ENCODE measurements at regions not wholly inside any gene's neighbourhood (a gene's known extent, or its start where the extent isn't known, plus 50 kb on each side); places are given as distances from the start of the nearest gene placed in this dataset.
"Not testable (repeated sequence)": the region's sequence is repeated elsewhere in the genome, so short reads cannot be mapped to it uniquely, and the experiment has no call there.

GRCh38 chr7:96792115-96792514, 82.5 kb upstream of the SEM1 start:
- H3K9me3 ChIP-seq (replicated peaks; ENCODE audit: low read length), result no peaks in the 10 kb centered on the region
- no peak overlapping the region for H3K9ac ChIP-seq (ENCODE audit: low read depth, low read length)
- H3K36me3 ChIP-seq (ENCODE audit: insufficient read depth, low read length), result no peaks in the 10 kb centered on the region
- no peak overlapping the region for H3K4me3 ChIP-seq (ENCODE audit: low read length)
- no peaks in the 10 kb centered on the region for H3K4me1 ChIP-seq (ENCODE audit: control insufficient read depth, insufficient read depth, low read length)
- no peak overlapping the region for H3K4me2 ChIP-seq (ENCODE audit: low read length)
- H3K27me3 ChIP-seq (ENCODE audit: control insufficient read depth, insufficient read depth, low read length), result no peaks in the 10 kb centered on the region

GRCh38 chr7:96794063-96794462, 84.4 kb upstream of the SEM1 start:
- Histone ChIP-seq H3K4me3 (ENCODE audit: low read length) (no peak overlapping the region), H3K4me1 (ENCODE audit: control insufficient read depth, insufficient read depth, low read length) (no peaks in the 10 kb centered on the region), H3K9me3 (replicated peaks; ENCODE audit: low read length) (no peaks in the 10 kb centered on the region), H3K27me3 (ENCODE audit: control insufficient read depth, insufficient read depth, low read length) (no peaks in the 10 kb centered on the region), H3K4me2 (ENCODE audit: low read length) (no peak overlapping the region), H3K9ac (ENCODE audit: low read depth, low read length) (no peak overlapping the region), H3K36me3 (ENCODE audit: insufficient read depth, low read length) (no peaks in the 10 kb centered on the region)

GRCh38 chr7:96800122-96800521, 90.5 kb upstream of the SEM1 start:
- no peak overlapping the region for H3K9ac ChIP-seq (ENCODE audit: low read depth, low read length)
- H3K36me3 ChIP-seq (ENCODE audit: insufficient read depth, low read length), result no peaks in the 10 kb centered on the region
- H3K4me1 ChIP-seq (ENCODE audit: control insufficient read depth, insufficient read depth, low read length), result no peaks in the 10 kb centered on the region
- H3K27me3 ChIP-seq (ENCODE audit: control insufficient read depth, insufficient read depth, low read length), result no peaks in the 10 kb centered on the region
- no peak overlapping the region for H3K4me3 ChIP-seq (ENCODE audit: low read length)
- no peaks in the 10 kb centered on the region for H3K9me3 ChIP-seq (replicated peaks; ENCODE audit: low read length)
- H3K4me2 ChIP-seq (ENCODE audit: low read length), result no peak overlapping the region

- no peaks in the 10 kb centered on the region for H3K27me3 ChIP-seq (ENCODE audit: control insufficient read depth, insufficient read depth, low read length)
- H3K4me1 ChIP-seq (ENCODE audit: control insufficient read depth, insufficient read depth, low read length), result no peaks in the 10 kb centered on the region
- no peak overlapping the region for H3K4me2 ChIP-seq (ENCODE audit: low read length)
- H3K9me3 ChIP-seq (replicated peaks; ENCODE audit: low read length), result no peaks in the 10 kb centered on the region
- no peaks in the 10 kb centered on the region for H3K36me3 ChIP-seq (ENCODE audit: insufficient read depth, low read length)
- H3K4me3 ChIP-seq (ENCODE audit: low read length), result no peak overlapping the region
- no peak overlapping the region for H3K9ac ChIP-seq (ENCODE audit: low read depth, low read length)
These were observed 91.2 kb upstream of the SEM1 start for GRCh38 chr7:96800824-96801223.

- no peak overlapping the region for H3K4me2 ChIP-seq (ENCODE audit: low read length)
- no peaks in the 10 kb centered on the region for H3K36me3 ChIP-seq (ENCODE audit: insufficient read depth, low read length)
- H3K9ac ChIP-seq (ENCODE audit: low read depth, low read length), result no peak overlapping the region
- H3K4me1 ChIP-seq (ENCODE audit: control insufficient read depth, insufficient read depth, low read length), result no peaks in the 10 kb centered on the region
- no peak overlapping the region for H3K4me3 ChIP-seq (ENCODE audit: low read length)
- H3K9me3 ChIP-seq (replicated peaks; ENCODE audit: low read length), result no peaks in the 10 kb centered on the region
- H3K27me3 ChIP-seq (ENCODE audit: control insufficient read depth, insufficient read depth, low read length), result no peaks in the 10 kb centered on the region
These were observed 109.6 kb upstream of the SEM1 start for GRCh38 chr7:96819111-96819700.

- not testable (repeated sequence) for H3K4me1 ChIP-seq (ENCODE audit: control insufficient read depth, insufficient read depth, low read length); H3K9me3 ChIP-seq (replicated peaks; ENCODE audit: low read length); H3K4me3 ChIP-seq (ENCODE audit: low read length); H3K36me3 ChIP-seq (ENCODE audit: insufficient read depth, low read length); H3K27me3 ChIP-seq (ENCODE audit: control insufficient read depth, insufficient read depth, low read length); H3K4me2 ChIP-seq (ENCODE audit: low read length); H3K9ac ChIP-seq (ENCODE audit: low read depth, low read length)
These were observed 111.5 kb upstream of the SEM1 start for GRCh38 chr7:96821131-96821530.

- Histone ChIP-seq H3K4me1 (ENCODE audit: control insufficient read depth, insufficient read depth, low read length) (no peaks in the 10 kb centered on the region), H3K4me3 (ENCODE audit: low read length) (no peak overlapping the region), H3K27me3 (ENCODE audit: control insufficient read depth, insufficient read depth, low read length) (no peaks in the 10 kb centered on the region), H3K4me2 (ENCODE audit: low read length) (no peak overlapping the region), H3K9me3 (replicated peaks; ENCODE audit: low read length) (no peaks in the 10 kb centered on the region), H3K36me3 (ENCODE audit: insufficient read depth, low read length) (no peaks in the 10 kb centered on the region), H3K9ac (ENCODE audit: low read depth, low read length) (no peak overlapping the region)
These were observed 113.2 kb upstream of the SEM1 start for GRCh38 chr7:96822824-96823223.

- no peak overlapping the region for H3K9ac ChIP-seq (ENCODE audit: low read depth, low read length)
- no peaks in the 10 kb centered on the region for H3K27me3 ChIP-seq (ENCODE audit: control insufficient read depth, insufficient read depth, low read length)
- H3K4me1 ChIP-seq (ENCODE audit: control insufficient read depth, insufficient read depth, low read length), result no peaks in the 10 kb centered on the region
- H3K36me3 ChIP-seq (ENCODE audit: insufficient read depth, low read length), result no peaks in the 10 kb centered on the region
- H3K9me3 ChIP-seq (replicated peaks; ENCODE audit: low read length), result no peaks in the 10 kb centered on the region
- no peak overlapping the region for H3K4me3 ChIP-seq (ENCODE audit: low read length)
- no peak overlapping the region for H3K4me2 ChIP-seq (ENCODE audit: low read length)
These were observed 113.6 kb upstream of the SEM1 start for GRCh38 chr7:96823274-96823673.

DNA sequence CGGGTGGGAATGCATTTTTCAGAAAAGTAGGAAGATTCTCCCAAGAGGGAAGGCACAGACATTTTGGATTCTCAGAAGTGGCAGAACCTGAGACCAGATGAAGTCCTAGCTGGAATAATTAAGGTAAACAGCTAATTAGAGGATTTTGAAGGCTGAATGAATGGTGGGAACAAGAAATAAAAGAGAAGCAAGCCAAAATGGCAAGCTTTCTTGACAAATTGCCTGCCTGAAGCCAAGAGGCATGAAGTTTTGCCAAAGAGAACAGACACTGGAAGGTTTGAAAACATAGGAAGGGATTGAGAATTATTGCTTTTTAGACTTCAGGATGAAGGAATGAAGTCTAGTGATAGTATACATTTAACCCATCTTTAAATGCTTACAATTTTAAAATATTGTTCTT, 115.0 kb upstream of the SEM1 start:
- no peaks in the 10 kb centered on the region for H3K27me3 ChIP-seq (ENCODE audit: control insufficient read depth, insufficient read depth, low read length)
- H3K9me3 ChIP-seq (replicated peaks; ENCODE audit: low read length), result no peaks in the 10 kb centered on the region
- H3K4me3 ChIP-seq (ENCODE audit: low read length), result no peak overlapping the region
- no peaks in the 10 kb centered on the region for H3K4me1 ChIP-seq (ENCODE audit: control insufficient read depth, insufficient read depth, low read length)
- no peak overlapping the region for H3K4me2 ChIP-seq (ENCODE audit: low read length)
- no peak overlapping the region for H3K9ac ChIP-seq (ENCODE audit: low read depth, low read length)
- H3K36me3 ChIP-seq (ENCODE audit: insufficient read depth, low read length), result no peaks in the 10 kb centered on the region

DNA sequence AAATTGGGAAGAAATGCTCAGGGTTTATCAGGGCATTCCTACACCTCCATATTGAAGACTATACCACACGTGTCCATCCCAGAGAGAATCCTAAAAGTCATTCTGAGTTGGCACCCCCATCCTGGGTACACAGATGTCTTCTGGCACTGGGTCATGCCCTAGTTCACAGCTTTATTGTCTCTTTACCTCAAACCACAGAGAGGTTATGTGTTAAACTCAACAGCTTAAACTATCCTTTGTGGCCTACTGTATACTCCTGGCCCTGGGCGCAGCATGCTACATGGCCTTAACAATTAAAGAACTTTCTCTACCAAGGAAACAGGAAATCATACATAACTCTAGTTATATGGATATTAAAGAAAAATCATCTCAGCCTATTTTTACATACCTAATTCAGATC, 115.6 kb upstream of the SEM1 start:
- no peak overlapping the region for H3K4me2 ChIP-seq (ENCODE audit: low read length)

GRCh38 chr7:96826089-96826488, 116.4 kb upstream of the SEM1 start:
- no peak overlapping the region for H3K9ac ChIP-seq (ENCODE audit: low read depth, low read length)
- no peak overlapping the region for H3K4me2 ChIP-seq (ENCODE audit: low read length)
- H3K4me3 ChIP-seq (ENCODE audit: low read length), result no peak overlapping the region
- H3K9me3 ChIP-seq (replicated peaks; ENCODE audit: low read length), result no peaks in the 10 kb centered on the region
- H3K36me3 ChIP-seq (ENCODE audit: insufficient read depth, low read length), result no peaks in the 10 kb centered on the region
- no peaks in the 10 kb centered on the region for H3K4me1 ChIP-seq (ENCODE audit: control insufficient read depth, insufficient read depth, low read length)
- H3K27me3 ChIP-seq (ENCODE audit: control insufficient read depth, insufficient read depth, low read length), result no peaks in the 10 kb centered on the region

More for the DNA sequence above, 115.6 kb upstream of the SEM1 start:
- H3K9ac ChIP-seq (ENCODE audit: low read depth, low read length), result no peak overlapping the region
- H3K36me3 ChIP-seq (ENCODE audit: insufficient read depth, low read length), result no peaks in the 10 kb centered on the region
- H3K4me3 ChIP-seq (ENCODE audit: low read length), result no peak overlapping the region
- no peaks in the 10 kb centered on the region for H3K9me3 ChIP-seq (replicated peaks; ENCODE audit: low read length)
- H3K4me1 ChIP-seq (ENCODE audit: control insufficient read depth, insufficient read depth, low read length), result no peaks in the 10 kb centered on the region
- H3K27me3 ChIP-seq (ENCODE audit: control insufficient read depth, insufficient read depth, low read length), result no peaks in the 10 kb centered on the region

GRCh38 chr7:96827701-96828100, 118.1 kb upstream of the SEM1 start:
- H3K36me3 ChIP-seq (ENCODE audit: insufficient read depth, low read length), result no peaks in the 10 kb centered on the region
- H3K4me1 ChIP-seq (ENCODE audit: control insufficient read depth, insufficient read depth, low read length), result no peaks in the 10 kb centered on the region
- no peaks in the 10 kb centered on the region for H3K9me3 ChIP-seq (replicated peaks; ENCODE audit: low read length)
- H3K4me2 ChIP-seq (ENCODE audit: low read length), result no peak overlapping the region
- no peak overlapping the region for H3K4me3 ChIP-seq (ENCODE audit: low read length)
- no peak overlapping the region for H3K9ac ChIP-seq (ENCODE audit: low read depth, low read length)
- H3K27me3 ChIP-seq (ENCODE audit: control insufficient read depth, insufficient read depth, low read length), result no peaks in the 10 kb centered on the region

Data from skeletal muscle satellite cell (primary cell).